Ishikawa (cell line): ENCODE measurements at regions not wholly inside any gene's neighbourhood (a gene's known extent, or its start where the extent isn't known, plus 50 kb on each side); places are given as distances from the start of the nearest gene placed in this dataset.

Experiments
- CEBPB ChIP-seq: IDR thresholded peaks from 2 replicates; pipeline ENCODE4 v1.6.1; 2012
- CREB1 ChIP-seq: IDR thresholded peaks from 2 replicates; pipeline ENCODE4 v1.6.1; 2012; ENCODE audit warnings: low read depth
- EGR1 ChIP-seq: IDR thresholded peaks from 2 replicates; pipeline ENCODE4 v1.6.1; 2012
- EP300 ChIP-seq: IDR thresholded peaks from 2 replicates; pipeline ENCODE4 v1.6.1; 2012; ENCODE audit warnings: borderline replicate concordance
- FOXM1 ChIP-seq: IDR thresholded peaks from 2 replicates; pipeline ENCODE4 v1.6.1; 2012; ENCODE audit warnings: low read depth, borderline replicate concordance
- MAX ChIP-seq: IDR thresholded peaks from 2 replicates; pipeline ENCODE4 v1.6.1; 2012
- NFIC ChIP-seq: IDR thresholded peaks from 2 replicates; pipeline ENCODE4 v1.6.1; 2012
- RAD21 ChIP-seq: IDR thresholded peaks from 2 replicates; pipeline ENCODE4 v1.6.1; 2012; ENCODE audit warnings: low read depth
- REST ChIP-seq: IDR thresholded peaks from 2 replicates; pipeline ENCODE4 v1.6.1; 2012; ENCODE audit warnings: low read depth, mild to moderate bottlenecking
- TAF1 ChIP-seq: IDR thresholded peaks from 2 replicates; pipeline ENCODE4 v1.6.1; 2012; ENCODE audit warnings: low read depth, mild to moderate bottlenecking
- TCF12 ChIP-seq: IDR thresholded peaks from 2 replicates; pipeline ENCODE4 v1.6.1; 2012; ENCODE audit warnings: low read depth
- TEAD4 ChIP-seq: IDR thresholded peaks from 2 replicates; pipeline ENCODE4 v1.6.1; 2012
- USF1 ChIP-seq: IDR thresholded peaks from 2 replicates; pipeline ENCODE4 v1.6.1; 2012
- YY1 ChIP-seq: IDR thresholded peaks from 2 replicates; pipeline ENCODE4 v1.6.1; 2012; ENCODE audit warnings: low read depth
- ZBTB7A ChIP-seq: IDR thresholded peaks from 2 replicates; pipeline ENCODE4 v1.6.1; 2012; ENCODE audit warnings: low read depth

- TF ChIP-seq TAF1 = no peak
- TF ChIP-seq NFIC = no peak
- TF ChIP-seq MAX = no peak
- TF ChIP-seq TCF12 = no peak
- no peak for TF ChIP-seq EP300
- TF ChIP-seq YY1 = no peak
- TF ChIP-seq REST = no peak
- TF ChIP-seq RAD21 = no peak
- no peak for TF ChIP-seq ZBTB7A
- TF ChIP-seq TEAD4 = no peak
- TF ChIP-seq CREB1 = no peak
- no peak for TF ChIP-seq FOXM1
- no peak for TF ChIP-seq CEBPB
- TF ChIP-seq EGR1 = no peak
- no peak for TF ChIP-seq USF1
Observed at GRCh38 chr11:8830641-8831040, 80.3 kb upstream of the AKIP1 start.

GRCh38 chr11:8831861-8832260 lies 79.1 kb upstream of the AKIP1 start:
- TF ChIP-seq NFIC = no peak
- no peak for TF ChIP-seq ZBTB7A
- no peak for TF ChIP-seq EP300
- TF ChIP-seq USF1 = no peak
- no peak for TF ChIP-seq MAX
- no peak for TF ChIP-seq CEBPB
- no peak for TF ChIP-seq RAD21
- TF ChIP-seq FOXM1 = no peak

- TF ChIP-seq CEBPB = no peak
- no peak for TF ChIP-seq FOXM1
- TF ChIP-seq MAX = no peak
- TF ChIP-seq TEAD4 = no peak
- TF ChIP-seq USF1 = no peak
- TF ChIP-seq TCF12 = no peak
- TF ChIP-seq YY1 = no peak
Observed at GRCh38 chr11:8832571-8833260, 78.3 kb upstream of the AKIP1 start.

- no peak for TF ChIP-seq EGR1
- TF ChIP-seq TCF12 = no peak
- no peak for TF ChIP-seq EP300
- TF ChIP-seq RAD21 = no peak
- no peak for TF ChIP-seq FOXM1
- no peak for TF ChIP-seq NFIC
- TF ChIP-seq TEAD4 = no peak
- no peak for TF ChIP-seq ZBTB7A
- TF ChIP-seq CREB1 = no peak
- TF ChIP-seq TAF1 = no peak
- no peak for TF ChIP-seq USF1
- TF ChIP-seq MAX = no peak
- no peak for TF ChIP-seq YY1
- TF ChIP-seq REST = no peak
Observed at GRCh38 chr11:8833568-8834315, 77.2 kb upstream of the AKIP1 start.
